CD4-positive, alpha-beta T cell (primary cell): ENCODE measurements at regions not wholly inside any gene's neighbourhood (a gene's known extent, or its start where the extent isn't known, plus 50 kb on each side); places are given as distances from the start of the nearest gene placed in this dataset.
A peak's percentile ranks its signal among the peaks of the same experiment; 100 is the strongest.

Experiments
- ATAC-seq: fragments of 200-7000 bp; cut with Tn5 transposase; one replicate; pipeline ENCODE4 v1.10.0; 2022; ENCODE audit warnings: mild to moderate bottlenecking; ENCODE audit not compliant: poor library complexity
- CTCF ChIA-PET: fragments of 350-600 bp; sonication (Branson Sonifier 250); formaldehyde crosslinking; loops from one replicate; lab custom pipeline; 2021; ENCODE audit warnings: antibody characterized with exemption, inconsistent platforms; lab: Charles Lee
- POLR2A ChIA-PET: fragments of 350-600 bp; sonication (Branson Sonifier 250); formaldehyde crosslinking; loops from one replicate; lab custom pipeline; 2021; ENCODE audit warnings: antibody characterized with exemption, inconsistent platforms; lab: Charles Lee
- DNase-seq, 14 experiments: peaks; one replicate each; pipeline ENCODE4 v3.0.0-alpha.2; 2013 to 2020; ENCODE audit warnings: mixed read lengths in 2 of 14
- H3K27ac ChIP-seq, 2 donors: one replicate each; pipeline versions ENCODE4 v1.5.1 to v1.7.0; 2013; ENCODE audit warnings: low read length in 2 of 2, low read depth in 1 of 2, mild to moderate bottlenecking in 1 of 2
- H3K27me3 ChIP-seq, 2 experiments: 1 replicate in 1 of 2; 2 replicates in 1 of 2; pipeline versions ENCODE4 v1.6.1 to v1.7.0; 2013; ENCODE audit warnings: low read length in 2 of 2, control low read depth in 1 of 2, mild to moderate bottlenecking in 1 of 2, moderate library complexity in 1 of 2; ENCODE audit not compliant: insufficient read depth in 2 of 2, control insufficient read depth in 1 of 2
- H3K36me3 ChIP-seq: one replicate; pipeline ENCODE4 v1.6.1; 2013; ENCODE audit warnings: low read length, control low read depth; ENCODE audit not compliant: insufficient read depth
- H3K4me1 ChIP-seq: one replicate; pipeline ENCODE4 v1.6.1; 2013; ENCODE audit warnings: low read length, control low read depth; ENCODE audit not compliant: insufficient read depth
- H3K4me3 ChIP-seq: one replicate; pipeline ENCODE4 v1.5.1; 2013; ENCODE audit warnings: mild to moderate bottlenecking, low read length, moderate library complexity
- H3K9me3 ChIP-seq, 2 experiments: 1 replicate in 1 of 2; 2 replicates in 1 of 2; pipeline versions ENCODE4 v1.6.1 to v1.7.0; 2013; ENCODE audit warnings: low read length in 2 of 2, mild to moderate bottlenecking in 2 of 2, control low read depth in 1 of 2, moderate library complexity in 1 of 2; ENCODE audit not compliant: control insufficient read depth in 1 of 2, insufficient read depth in 1 of 2
- H3K27ac Mint-ChIP-seq: one replicate; pipeline ENCODE4 v1.8.0; 2020; ENCODE audit warnings: mixed read lengths
- H3K27me3 Mint-ChIP-seq: one replicate; pipeline ENCODE4 v1.8.0; 2021; ENCODE audit warnings: mixed read lengths
- H3K36me3 Mint-ChIP-seq: one replicate; pipeline ENCODE4 v1.8.0; 2021; ENCODE audit warnings: low read depth, mixed read lengths
- H3K4me1 Mint-ChIP-seq: one replicate; pipeline ENCODE4 v1.8.0; 2021; ENCODE audit warnings: low read depth, mixed read lengths
- H3K4me3 Mint-ChIP-seq: one replicate; pipeline ENCODE4 v1.8.0; 2020; ENCODE audit warnings: mild to moderate bottlenecking, mixed read lengths
- H3K9me3 Mint-ChIP-seq: one replicate; pipeline ENCODE4 v1.8.0; 2020; ENCODE audit warnings: mixed read lengths
- intact Hi-C, 2 experiments: fragments of 100-400 bp; cut with DNase I in 1 of 2; cut with micrococcal nuclease in 1 of 2; formaldehyde crosslinking; loops; one replicate each; pipeline versions ENCODE4 v1.15.1 to v1.9.0; 2023 to 2025; cut with DNase I, micrococcal nuclease
- TF ChIP-seq, protein P1 (sequence below): fragments of 200-600 bp; IDR thresholded peaks from one replicate; pipeline ENCODE4 v1.8.0; 2022; ENCODE audit warnings: antibody characterized with exemption, mild to moderate bottlenecking

GRCh38 chr1:73593364-73593763 lies 604.6 kb downstream of the LRRIQ3 start:
- no peaks in the 10 kb centered on the region for H3K27me3 ChIP-seq
- H3K36me3 ChIP-seq: no peaks in the 10 kb centered on the region
- H3K27ac Mint-ChIP-seq: no peak overlapping the region
- no peak overlapping the region for H3K4me3 ChIP-seq
- DNase-seq (peak in 1 of 14 experiments; percentile 4), ATAC-seq (no peak)
- no peaks in the 10 kb centered on the region for H3K9me3 ChIP-seq
- intact Hi-C loops: no loop called here
- peaks cover 7% of the 10 kb centered on the region for H3K9me3 Mint-ChIP-seq
- H3K36me3 Mint-ChIP-seq: no peaks in the 10 kb centered on the region
- H3K4me1 Mint-ChIP-seq: no peaks in the 10 kb centered on the region
- ChIA-PET CTCF (interaction anchor here (1.2 kb wide), 1 partner anchor 19 kb away, joined by 3 read pairs; no protein-coding TSS in a partner anchor), POLR2A (no interaction called here)
- H3K27me3 Mint-ChIP-seq: no peaks in the 10 kb centered on the region
- H3K27ac ChIP-seq: no peak overlapping the region
- H3K4me1 ChIP-seq: no peaks in the 10 kb centered on the region
- no peak overlapping the region for H3K4me3 Mint-ChIP-seq
- TF ChIP-seq, protein P1, sequence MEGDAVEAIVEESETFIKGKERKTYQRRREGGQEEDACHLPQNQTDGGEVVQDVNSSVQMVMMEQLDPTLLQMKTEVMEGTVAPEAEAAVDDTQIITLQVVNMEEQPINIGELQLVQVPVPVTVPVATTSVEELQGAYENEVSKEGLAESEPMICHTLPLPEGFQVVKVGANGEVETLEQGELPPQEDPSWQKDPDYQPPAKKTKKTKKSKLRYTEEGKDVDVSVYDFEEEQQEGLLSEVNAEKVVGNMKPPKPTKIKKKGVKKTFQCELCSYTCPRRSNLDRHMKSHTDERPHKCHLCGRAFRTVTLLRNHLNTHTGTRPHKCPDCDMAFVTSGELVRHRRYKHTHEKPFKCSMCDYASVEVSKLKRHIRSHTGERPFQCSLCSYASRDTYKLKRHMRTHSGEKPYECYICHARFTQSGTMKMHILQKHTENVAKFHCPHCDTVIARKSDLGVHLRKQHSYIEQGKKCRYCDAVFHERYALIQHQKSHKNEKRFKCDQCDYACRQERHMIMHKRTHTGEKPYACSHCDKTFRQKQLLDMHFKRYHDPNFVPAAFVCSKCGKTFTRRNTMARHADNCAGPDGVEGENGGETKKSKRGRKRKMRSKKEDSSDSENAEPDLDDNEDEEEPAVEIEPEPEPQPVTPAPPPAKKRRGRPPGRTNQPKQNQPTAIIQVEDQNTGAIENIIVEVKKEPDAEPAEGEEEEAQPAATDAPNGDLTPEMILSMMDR: no peak

DNA sequence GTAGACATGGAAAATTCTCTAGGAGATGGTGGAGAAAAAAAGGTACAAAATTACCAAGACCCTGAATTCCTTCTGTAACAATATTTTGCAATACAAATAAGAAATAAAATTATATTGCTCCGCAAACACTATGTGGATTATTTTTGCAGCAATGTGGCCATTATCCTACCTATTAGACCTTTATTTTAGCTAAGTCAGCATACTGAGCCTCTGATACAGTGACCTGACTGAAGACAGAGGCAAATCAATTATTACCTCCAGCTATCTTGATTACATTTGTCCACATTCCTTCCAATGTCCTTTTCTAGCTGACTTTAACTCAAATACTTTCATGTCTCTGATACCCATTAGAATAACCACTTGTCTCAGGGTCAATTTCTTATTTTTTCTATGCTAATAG lies 610.9 kb downstream of the LRRIQ3 start:
- no peaks in the 10 kb centered on the region for H3K4me1 Mint-ChIP-seq
- no peaks in the 10 kb centered on the region for H3K27me3 ChIP-seq
- H3K27me3 Mint-ChIP-seq: no peaks in the 10 kb centered on the region
- ATAC-seq (no peak), DNase-seq (no peak)
- no peaks in the 10 kb centered on the region for H3K36me3 Mint-ChIP-seq
- H3K27ac Mint-ChIP-seq: no peak overlapping the region
- H3K9me3 Mint-ChIP-seq: peaks cover 7% of the 10 kb centered on the region
- intact Hi-C loops: no loop called here
- no peaks in the 10 kb centered on the region for H3K9me3 ChIP-seq
- H3K4me1 ChIP-seq: no peaks in the 10 kb centered on the region
- H3K4me3 ChIP-seq: no peak overlapping the region
- no peak overlapping the region for H3K27ac ChIP-seq
- ChIA-PET CTCF (no interaction called here), POLR2A (no interaction called here)
- TF ChIP-seq, protein P1: no peak
- H3K4me3 Mint-ChIP-seq: no peak overlapping the region
- H3K36me3 ChIP-seq: no peaks in the 10 kb centered on the region

DNA sequence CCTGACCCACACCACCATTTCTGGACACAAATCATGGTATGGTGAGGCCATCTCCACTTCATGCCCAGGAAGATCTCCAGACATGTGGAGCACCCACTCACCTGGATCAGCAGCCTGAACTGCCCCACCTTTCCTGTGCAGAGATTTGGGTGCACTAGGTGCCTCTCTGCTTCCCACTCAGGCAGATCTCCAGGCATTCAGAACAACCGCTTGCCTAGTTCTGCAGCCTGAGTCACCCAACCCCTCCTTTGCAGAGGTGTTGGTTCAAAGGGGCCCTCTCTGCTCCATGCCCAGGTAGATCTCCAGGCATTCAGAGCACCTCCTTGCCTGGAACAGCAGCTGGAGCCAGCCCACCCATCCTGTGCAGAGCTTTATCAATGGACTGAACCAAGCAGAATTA lies 620.8 kb downstream of the LRRIQ3 start:
- DNase-seq (no peak), ATAC-seq (no peak)
- CTCF ChIA-PET: no interaction called here
- no peaks in the 10 kb centered on the region for H3K36me3 ChIP-seq
- Mint-ChIP-seq H3K9me3 (peaks cover 19% of the 10 kb centered on the region), H3K27ac (no peak overlapping the region), H3K36me3 (no peaks in the 10 kb centered on the region), H3K27me3 (no peaks in the 10 kb centered on the region), H3K4me1 (no peaks in the 10 kb centered on the region), H3K4me3 (no peak overlapping the region)
- H3K27me3 ChIP-seq: no peaks in the 10 kb centered on the region
- intact Hi-C loops: no loop called here
- H3K4me3 ChIP-seq: no peak overlapping the region
- peaks cover 10 to 11% of the 10 kb centered on the region in 2 experiments for H3K9me3 ChIP-seq
- POLR2A ChIA-PET: no interaction called here
- TF ChIP-seq, protein P1: no peak
- H3K27ac ChIP-seq: no peak overlapping the region
- no peaks in the 10 kb centered on the region for H3K4me1 ChIP-seq
